C4-2B (cell line): ENCODE measurements at regions not wholly inside any gene's neighbourhood (a gene's known extent, or its start where the extent isn't known, plus 50 kb on each side); places are given as distances from the start of the nearest gene placed in this dataset.

Experiments
- CTCF ChIP-seq: fragments of 450-650 bp; conservative IDR thresholded peaks from 2 replicates; pipeline ENCODE4 v1.5.1; 2017; ENCODE audit warnings: mild to moderate bottlenecking
- ZFX ChIP-seq: fragments of 450-650 bp; IDR thresholded peaks from 2 replicates; pipeline ENCODE4 v1.6.1; 2017

GRCh38 chr21:41643246-41643966, 123.4 kb downstream of the RIPK4 start:
- TF ChIP-seq CTCF (no peak), ZFX (no peak)
